Spleen (tissue), 11 donors: ENCODE measurements at regions not wholly inside any gene's neighbourhood (a gene's known extent, or its start where the extent isn't known, plus 50 kb on each side); places are given as distances from the start of the nearest gene placed in this dataset.

Experiments used
- DNase-seq: peaks from one replicate; pipeline ENCODE4 v3.0.0-alpha.2; 2020
- H3K27ac ChIP-seq, 8 donors: fragments of 200-600 bp; sonication (generic) in 7 of 8; 1 replicate in 4 of 8; 2 replicates in 4 of 8; pipeline versions ENCODE4 v1.5.0 to v1.8.0; 2016 to 2021; ENCODE audit warnings: inconsistent platforms in 4 of 8, mild to moderate bottlenecking in 4 of 8, moderate library complexity in 1 of 8
- H3K27me3 ChIP-seq, 7 donors: fragments of 200-600 bp; sonication (generic) in 6 of 7; replicated peaks in 1 of 7; 1 replicate in 4 of 7; 2 replicates in 3 of 7; pipeline versions ENCODE4 v1.5.0 to v1.8.0; 2016 to 2021; ENCODE audit warnings: inconsistent platforms in 3 of 7, mild to moderate bottlenecking in 1 of 7
- H3K36me3 ChIP-seq, 6 donors: fragments of 200-600 bp; sonication (generic) in 5 of 6; 1 replicate in 4 of 6; 2 replicates in 2 of 6; pipeline versions ENCODE4 v1.5.0 to v1.8.0; 2016 to 2021; ENCODE audit warnings: inconsistent platforms in 2 of 6
- H3K4me1 ChIP-seq, 6 donors: fragments of 200-600 bp; sonication (generic) in 5 of 6; 1 replicate in 3 of 6; 2 replicates in 3 of 6; pipeline versions ENCODE4 v1.5.0 to v1.8.0; 2016 to 2021; ENCODE audit warnings: inconsistent platforms in 3 of 6
- H3K4me3 ChIP-seq, 8 donors: fragments of 200-600 bp; sonication (generic) in 7 of 8; 1 replicate in 4 of 8; 2 replicates in 4 of 8; pipeline versions ENCODE4 v1.5.0 to v1.8.0; 2016 to 2021; ENCODE audit warnings: inconsistent platforms in 4 of 8, mild to moderate bottlenecking in 4 of 8, moderate library complexity in 2 of 8
- H3K9me3 ChIP-seq, 8 donors: fragments of 200-600 bp; sonication (generic) in 7 of 8; 1 replicate in 4 of 8; 2 replicates in 4 of 8; pipeline versions ENCODE4 v1.5.0 to v1.8.0; 2016 to 2021; ENCODE audit warnings: inconsistent platforms in 4 of 8
- CTCF ChIP-seq, 11 experiments: fragments of 200-600 bp in 7 of 11; fragments of 450-650 bp in 4 of 11; sonication (generic) in 4 of 11; IDR thresholded peaks in 8 of 11; conservative IDR thresholded peaks in 3 of 11; 1 replicate in 7 of 11; 2 replicates in 4 of 11; pipeline versions ENCODE4 v1.4.0 to v1.8.0; 2016 to 2021; ENCODE audit warnings: antibody characterized with exemption in 11 of 11, inconsistent platforms in 4 of 11, mild to moderate bottlenecking in 1 of 11
- POLR2A ChIP-seq, 3 donors: fragments of 450-650 bp; IDR thresholded peaks; one replicate each; pipeline ENCODE4 v1.5.1; 2017; ENCODE audit warnings: antibody characterized with exemption in 3 of 3, mild to moderate bottlenecking in 1 of 3
- POLR2AphosphoS5 ChIP-seq, 3 donors: sonication (generic); formaldehyde crosslinking; IDR thresholded peaks; one replicate each; pipeline ENCODE4 v1.5.1; 2017; ENCODE audit warnings: antibody characterized with exemption in 3 of 3
- WGBS, 5 donors: extraction: QIAGEN DNeasy Blood & Tissue Kit in 3 of 5; methylation state at CpG; one replicate each; pipeline versions ENCODE4 v1.1.5 to v1.1.7; 2013 to 2018; 5-methylcytosine and 5-hydroxymethylcytosine counted together
- intact Hi-C: fragments of 100-400 bp; cut with DNase I; formaldehyde crosslinking; loops from one replicate; pipeline ENCODE4 v1.15.0; 2023; ENCODE audit warnings: low total_unique reads
- donor health status: healthy with polysubstance abuse.
- donor health status: DM: no; HTN: no; CAD: no; lungs with moderate emphysema.
- donor health status: DM: no; HTN: no; CAD: no.
- donor health status: Bipolar disorder and iron deficiency.
- donor health status: healthy.
- donor health status: DM: no; HTN: no; CAD: no.
- donor health status: DM: yes; HTN: yes; CAD: no.

DNA sequence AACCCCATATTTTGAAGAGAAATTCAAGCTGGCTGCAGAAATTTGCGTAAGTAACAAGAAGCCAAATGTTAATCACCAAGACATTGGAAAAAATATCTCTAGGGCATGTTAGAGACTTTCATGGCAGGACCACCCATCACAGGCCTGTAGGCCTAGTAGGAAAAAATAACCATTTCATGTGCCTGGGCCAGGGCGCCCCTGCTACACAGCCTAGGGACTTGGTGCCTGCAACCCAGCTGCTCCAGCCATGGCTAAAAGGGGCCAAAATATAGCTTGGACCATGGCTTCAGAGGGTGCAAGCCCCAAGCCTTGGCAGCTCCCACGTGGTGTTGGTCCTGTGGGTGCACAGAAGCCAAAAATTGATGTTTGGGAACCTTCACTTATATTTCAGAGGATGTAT lies 167.7 kb upstream of the NMUR2 start:
- intact Hi-C loops, result no loop called here
- Histone ChIP-seq H3K9me3 (peaks cover 0 to 4% (median 0%) of the 10 kb centered on the region in 8 donors), H3K4me1 (no peaks in the 10 kb centered on the region), H3K27ac (no peak overlapping the region), H3K4me3 (no peak overlapping the region), H3K27me3 (no peaks in the 10 kb centered on the region), H3K36me3 (no peaks in the 10 kb centered on the region)
- DNase-seq, result no peak
- WGBS, 5 donors, result 67 to 82% (median 76%) methylated on average over 3 of the region's 3 CpGs
- TF ChIP-seq POLR2AphosphoS5 (IDR thresholded peaks at IDR 0.05) (no peak), CTCF (IDR thresholded peaks at IDR 0.05 in 8 of 11, conservative IDR thresholded peaks at IDR 0.05 in 3 of 11) (no peak), POLR2A (IDR thresholded peaks at IDR 0.05) (no peak)

DNA sequence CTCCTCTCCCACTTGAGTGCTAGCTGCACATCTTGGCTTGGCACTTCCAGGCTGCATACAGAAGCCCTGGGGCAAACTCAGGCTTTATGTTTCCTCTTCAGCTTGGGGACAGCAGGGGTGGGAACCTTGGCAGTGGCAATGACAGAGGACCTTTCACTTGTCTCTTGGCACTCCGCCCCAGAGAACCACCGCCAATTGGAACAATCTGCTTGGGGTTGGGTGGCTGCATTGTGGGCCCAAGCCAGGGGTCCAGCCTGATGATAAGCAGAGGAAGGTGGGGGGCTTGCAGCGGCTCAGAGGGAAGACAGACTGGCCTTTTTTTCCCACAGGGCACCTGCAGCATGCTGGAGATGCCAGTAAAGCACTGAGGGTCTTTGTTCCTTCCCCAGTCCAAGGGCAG lies 179.0 kb upstream of the NMUR2 start:
- Histone ChIP-seq H3K36me3 (no peaks in the 10 kb centered on the region), H3K9me3 (peaks cover 0 to 40% (median 15%) of the 10 kb centered on the region in 8 donors), H3K4me1 (no peaks in the 10 kb centered on the region), H3K27me3 (no peaks in the 10 kb centered on the region), H3K4me3 (no peak overlapping the region), H3K27ac (no peak overlapping the region)
- TF ChIP-seq CTCF (IDR thresholded peaks at IDR 0.05 in 8 of 11, conservative IDR thresholded peaks at IDR 0.05 in 3 of 11) (no peak), POLR2AphosphoS5 (IDR thresholded peaks at IDR 0.05) (no peak), POLR2A (IDR thresholded peaks at IDR 0.05) (no peak)
- 74 to 87% (median 81%) methylated on average over 3 of the region's 3 CpGs for WGBS, 5 donors
- no peak for DNase-seq
- intact Hi-C loops, result no loop called here

DNA sequence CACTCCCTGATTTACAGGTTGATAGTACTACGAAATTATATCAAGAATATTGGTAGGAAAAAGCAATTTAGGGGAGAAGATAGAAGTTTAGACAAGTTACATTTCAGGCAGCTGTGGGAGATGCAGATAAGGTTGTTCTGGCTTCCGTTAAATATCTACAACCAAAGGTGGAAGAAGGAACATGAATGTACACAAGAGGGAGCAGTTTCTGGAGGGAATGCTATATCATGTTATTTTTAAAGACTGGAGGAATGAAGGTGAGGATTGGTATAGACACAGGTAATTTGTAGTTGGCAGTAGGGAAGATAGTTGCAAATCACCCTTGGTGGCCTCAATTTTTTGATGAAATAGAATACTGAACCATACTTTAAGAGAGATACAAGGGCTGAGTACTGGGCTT lies 187.3 kb upstream of the NMUR2 start:
- Histone ChIP-seq H3K4me3 (no peak overlapping the region), H3K9me3 (peaks cover 0 to 26% (median 11%) of the 10 kb centered on the region in 8 donors), H3K36me3 (no peaks in the 10 kb centered on the region), H3K4me1 (no peaks in the 10 kb centered on the region), H3K27me3 (no peaks in the 10 kb centered on the region), H3K27ac (no peak overlapping the region)
- intact Hi-C loops, result no loop called here
- DNase-seq, result no peak
- TF ChIP-seq POLR2AphosphoS5 (IDR thresholded peaks at IDR 0.05), result no peak
- TF ChIP-seq CTCF (IDR thresholded peaks at IDR 0.05 in 8 of 11, conservative IDR thresholded peaks at IDR 0.05 in 3 of 11), result no peak
- TF ChIP-seq POLR2A (IDR thresholded peaks at IDR 0.05), result no peak
- WGBS, 5 donors, result 52 to 71% (median 56%) methylated on average over 2 of the region's 2 CpGs

DNA sequence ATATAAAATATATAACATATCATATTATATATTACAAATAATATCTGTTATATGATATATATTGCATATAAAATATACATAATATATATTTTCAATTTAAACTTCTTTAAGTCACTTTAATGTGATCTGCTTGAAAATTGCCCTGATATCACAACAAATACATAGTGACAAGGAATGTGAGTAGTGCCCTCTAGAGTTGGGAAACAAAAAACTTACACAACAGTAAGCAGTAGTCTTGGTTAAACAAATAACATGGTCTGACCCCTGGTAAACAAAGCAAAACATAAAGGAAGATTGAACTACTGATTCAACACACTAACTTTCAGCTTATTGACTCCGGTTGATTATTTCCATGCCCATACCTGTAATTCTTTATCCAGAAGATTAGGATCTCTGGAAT lies 188.3 kb upstream of the NMUR2 start:
- peaks cover 0 to 18% (median 4%) of the 10 kb centered on the region in 8 donors for H3K9me3 ChIP-seq
- TF ChIP-seq CTCF (IDR thresholded peaks at IDR 0.05 in 8 of 11, conservative IDR thresholded peaks at IDR 0.05 in 3 of 11) (no peak), POLR2AphosphoS5 (IDR thresholded peaks at IDR 0.05) (no peak), POLR2A (IDR thresholded peaks at IDR 0.05) (no peak)
- no peak for DNase-seq
- 80 to 98% (median 85%) methylated on average over 1 of the region's 1 CpG for WGBS, 5 donors
- no peaks in the 10 kb centered on the region for H3K27me3 ChIP-seq
- H3K4me3 ChIP-seq, result no peak overlapping the region
- H3K27ac ChIP-seq, result no peak overlapping the region
- H3K36me3 ChIP-seq, result no peaks in the 10 kb centered on the region
- H3K4me1 ChIP-seq, result no peaks in the 10 kb centered on the region
- intact Hi-C loops, result no loop called here
